Psoas muscle (tissue), 7 donors: ENCODE measurements at regions not wholly inside any gene's neighbourhood (a gene's known extent, or its start where the extent isn't known, plus 50 kb on each side); places are given as distances from the start of the nearest gene placed in this dataset.

ENCODE experiments used
- ATAC-seq, 4 donors: fragments of 200-7000 bp; cut with Tn5 transposase; one replicate each; pipeline ENCODE4 v1.9.1; 2020; ENCODE audit warnings: moderate library complexity in 3 of 4, mild to moderate bottlenecking in 2 of 4
- DNase-seq, 2 donors: peaks; one replicate each; pipeline ENCODE4 v3.0.0-alpha.2; 2020
- H3K27ac ChIP-seq: fragments of 200-600 bp; one replicate; pipeline ENCODE4 v1.8.0; 2022
- H3K27me3 ChIP-seq, 3 donors: fragments of 200-600 bp in 1 of 3; one replicate each; pipeline versions ENCODE4 v1.6.1 to v1.8.0; 2013 to 2022; ENCODE audit warnings: low read length in 2 of 3, mild to moderate bottlenecking in 2 of 3, moderate library complexity in 1 of 3; ENCODE audit not compliant: insufficient read depth in 3 of 3
- H3K36me3 ChIP-seq, 2 donors: fragments of 200-600 bp in 1 of 2; one replicate each; pipeline versions ENCODE4 v1.6.1 to v1.8.0; 2013 to 2022; ENCODE audit warnings: low read depth in 1 of 2, mild to moderate bottlenecking in 1 of 2, moderate library complexity in 1 of 2; ENCODE audit not compliant: insufficient read depth in 1 of 2
- H3K4me1 ChIP-seq: fragments of 200-600 bp; one replicate; pipeline ENCODE4 v1.8.0; 2022
- H3K4me3 ChIP-seq: fragments of 200-600 bp; one replicate; pipeline ENCODE4 v1.8.0; 2022; ENCODE audit warnings: mild to moderate bottlenecking
- H3K9me3 ChIP-seq: fragments of 200-600 bp; one replicate; pipeline ENCODE4 v1.8.0; 2022
- CTCF ChIP-seq: fragments of 200-600 bp; IDR thresholded peaks from one replicate; pipeline ENCODE4 v1.8.0; 2022; ENCODE audit warnings: antibody characterized with exemption
- WGBS, 3 donors: extraction: QIAGEN DNeasy Blood & Tissue Kit; methylation state at CpG; one replicate each; pipeline versions ENCODE4 v1.1.6 to v1.1.7; 2013; 5-methylcytosine and 5-hydroxymethylcytosine counted together
- intact Hi-C, 2 donors: fragments of 100-400 bp; cut with DNase I; formaldehyde crosslinking; loops; one replicate each; pipeline versions ENCODE4 v1.11.0 to v1.14.2; 2022
- donor health status: healthy with polysubstance abuse.
- donor health status: DM: no; HTN: no; CAD: no; lungs with moderate emphysema.
- donor health status: Bipolar disorder and iron deficiency.
- donor health status: healthy.
- donor health status: DM: yes; HTN: yes; CAD: no.
- donor health status: DM: no; HTN: no; CAD: no.
- donor health status: DM: yes; HTN: yes; CAD: no.

- no peaks in the 10 kb centered on the region for H3K9me3 ChIP-seq
- 22 to 38% (median 36%) methylated on average over 2 of the region's 2 CpGs for WGBS, 3 donors
- TF ChIP-seq CTCF = no peak
- no peak overlapping the region for H3K27ac ChIP-seq
- no peaks in the 10 kb centered on the region for H3K27me3 ChIP-seq
- no peak for DNase-seq
- no peak for ATAC-seq
- no peaks in the 10 kb centered on the region for H3K36me3 ChIP-seq
- intact Hi-C loops = no loop called here
- no peak overlapping the region for H3K4me3 ChIP-seq
- H3K4me1 ChIP-seq = no peaks in the 10 kb centered on the region
Measured at GRCh38 chr21:20822666-20823065, 175.5 kb upstream of the NCAM2 start.

- H3K27ac ChIP-seq = no peak overlapping the region
- 24 to 29% (median 29%) methylated on average over 2 of the region's 2 CpGs for WGBS, 3 donors
- H3K27me3 ChIP-seq = no peaks in the 10 kb centered on the region
- no peaks in the 10 kb centered on the region for H3K4me1 ChIP-seq
- DNase-seq (no peak), ATAC-seq (no peak)
- no peak overlapping the region for H3K4me3 ChIP-seq
- no peak for TF ChIP-seq CTCF
- no peaks in the 10 kb centered on the region for H3K36me3 ChIP-seq
- no peaks in the 10 kb centered on the region for H3K9me3 ChIP-seq
- intact Hi-C loops = no loop called here
Measured at GRCh38 chr21:20852866-20853265, 145.3 kb upstream of the NCAM2 start.

GRCh38 chr21:20856926-20857325, 141.3 kb upstream of the NCAM2 start:
- DNase-seq (no peak), ATAC-seq (no peak)
- TF ChIP-seq CTCF = no peak
- Histone ChIP-seq H3K4me1 (no peaks in the 10 kb centered on the region), H3K36me3 (no peaks in the 10 kb centered on the region), H3K9me3 (no peaks in the 10 kb centered on the region), H3K4me3 (no peak overlapping the region), H3K27ac (no peak overlapping the region), H3K27me3 (no peaks in the 10 kb centered on the region)
- whole genome bisulfite sequencing, 3 donors = 49 to 54% (median 50%) methylated on average over 5 of the region's 5 CpGs
- intact Hi-C loops = no loop called here

- DNase-seq (no peak), ATAC-seq (no peak)
- H3K36me3 ChIP-seq = no peaks in the 10 kb centered on the region
- H3K4me3 ChIP-seq = no peak overlapping the region
- H3K9me3 ChIP-seq = no peaks in the 10 kb centered on the region
- H3K4me1 ChIP-seq = no peaks in the 10 kb centered on the region
- no peak for TF ChIP-seq CTCF
- H3K27ac ChIP-seq = no peak overlapping the region
- intact Hi-C loops = no loop called here
- no peaks in the 10 kb centered on the region for H3K27me3 ChIP-seq
- 72 to 86% (median 72%) methylated on average over 1 of the region's 1 CpG for WGBS, 3 donors
Measured at GRCh38 chr21:20874202-20874601, 124.0 kb upstream of the NCAM2 start.

- no peaks in the 10 kb centered on the region for H3K4me1 ChIP-seq
- TF ChIP-seq CTCF = no peak
- H3K9me3 ChIP-seq = no peaks in the 10 kb centered on the region
- no peak overlapping the region for H3K4me3 ChIP-seq
- no peak overlapping the region for H3K27ac ChIP-seq
- DNase-seq (no peak), ATAC-seq (no peak)
- no peaks in the 10 kb centered on the region for H3K36me3 ChIP-seq
- no peaks in the 10 kb centered on the region for H3K27me3 ChIP-seq
- intact Hi-C loops = no loop called here
Measured at GRCh38 chr21:20875742-20876141, 122.5 kb upstream of the NCAM2 start.
